Suprapubic skin (tissue), 4 donors: ENCODE measurements at regions not wholly inside any gene's neighbourhood (a gene's known extent, or its start where the extent isn't known, plus 50 kb on each side); places are given as distances from the start of the nearest gene placed in this dataset.

ENCODE experiments used
- EP300 ChIP-seq: sonication (generic); formaldehyde crosslinking; IDR thresholded peaks from one replicate; pipeline ENCODE4 v1.6.1; 2017; ENCODE audit warnings: antibody characterized with exemption
- POLR2A ChIP-seq, 2 donors: fragments of 450-650 bp; IDR thresholded peaks; one replicate each; pipeline ENCODE4 v1.6.1; 2017; ENCODE audit warnings: antibody characterized with exemption in 2 of 2, mild to moderate bottlenecking in 2 of 2, moderate library complexity in 2 of 2
- POLR2AphosphoS5 ChIP-seq, 3 donors: sonication (generic); formaldehyde crosslinking; IDR thresholded peaks; one replicate each; pipeline ENCODE4 v1.6.1; 2017; ENCODE audit warnings: antibody characterized with exemption in 3 of 3
- TF ChIP-seq, protein P1 (sequence below), 2 donors: fragments of 200-600 bp in 1 of 2; fragments of 450-650 bp in 1 of 2; sonication (generic) in 1 of 2; IDR thresholded peaks; one replicate each; pipeline ENCODE4 v1.5.1; 2016 to 2019; ENCODE audit warnings: antibody characterized with exemption in 2 of 2, mild to moderate bottlenecking in 1 of 2, moderate library complexity in 1 of 2

DNA sequence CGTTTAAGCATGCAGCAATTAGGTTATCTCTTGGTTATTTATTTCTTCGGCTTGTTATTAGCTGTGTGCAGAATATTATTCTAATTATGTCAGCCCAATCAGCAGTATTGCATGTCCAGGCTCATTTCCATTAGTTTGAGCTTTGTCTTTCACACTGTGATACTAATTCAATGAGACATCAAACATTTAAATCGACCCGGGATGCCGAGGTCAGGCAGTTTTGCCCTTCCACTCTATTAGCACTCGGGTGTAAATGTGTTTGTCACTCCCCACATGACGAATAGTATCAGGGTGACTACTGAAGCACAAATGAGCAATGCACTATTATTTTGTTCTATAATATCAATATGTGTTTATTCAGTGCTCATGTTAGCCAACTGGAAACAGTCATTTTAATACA, 170.9 kb downstream of the ANXA2 start:
- TF ChIP-seq, protein P1, sequence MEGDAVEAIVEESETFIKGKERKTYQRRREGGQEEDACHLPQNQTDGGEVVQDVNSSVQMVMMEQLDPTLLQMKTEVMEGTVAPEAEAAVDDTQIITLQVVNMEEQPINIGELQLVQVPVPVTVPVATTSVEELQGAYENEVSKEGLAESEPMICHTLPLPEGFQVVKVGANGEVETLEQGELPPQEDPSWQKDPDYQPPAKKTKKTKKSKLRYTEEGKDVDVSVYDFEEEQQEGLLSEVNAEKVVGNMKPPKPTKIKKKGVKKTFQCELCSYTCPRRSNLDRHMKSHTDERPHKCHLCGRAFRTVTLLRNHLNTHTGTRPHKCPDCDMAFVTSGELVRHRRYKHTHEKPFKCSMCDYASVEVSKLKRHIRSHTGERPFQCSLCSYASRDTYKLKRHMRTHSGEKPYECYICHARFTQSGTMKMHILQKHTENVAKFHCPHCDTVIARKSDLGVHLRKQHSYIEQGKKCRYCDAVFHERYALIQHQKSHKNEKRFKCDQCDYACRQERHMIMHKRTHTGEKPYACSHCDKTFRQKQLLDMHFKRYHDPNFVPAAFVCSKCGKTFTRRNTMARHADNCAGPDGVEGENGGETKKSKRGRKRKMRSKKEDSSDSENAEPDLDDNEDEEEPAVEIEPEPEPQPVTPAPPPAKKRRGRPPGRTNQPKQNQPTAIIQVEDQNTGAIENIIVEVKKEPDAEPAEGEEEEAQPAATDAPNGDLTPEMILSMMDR (IDR thresholded peaks at IDR 0.05) = no peak
- TF ChIP-seq POLR2A (IDR thresholded peaks at IDR 0.05) (no peak), POLR2AphosphoS5 (IDR thresholded peaks at IDR 0.05) (no peak), EP300 (no peak)
